GM10266 (cell line): ENCODE measurements at regions not wholly inside any gene's neighbourhood (a gene's known extent, or its start where the extent isn't known, plus 50 kb on each side); places are given as distances from the start of the nearest gene placed in this dataset.

ENCODE experiments used
- DNase-seq: peaks from one replicate; pipeline ENCODE4 v3.0.0; 2012; ENCODE audit errors: extremely low spot score
- CTCF ChIP-seq: IDR thresholded peaks from 2 replicates; pipeline ENCODE4 v1.5.1; 2012; ENCODE audit warnings: mild to moderate bottlenecking, low read depth; ENCODE audit not compliant: control insufficient read depth, insufficient read depth; ENCODE audit errors: missing control alignments

DNA sequence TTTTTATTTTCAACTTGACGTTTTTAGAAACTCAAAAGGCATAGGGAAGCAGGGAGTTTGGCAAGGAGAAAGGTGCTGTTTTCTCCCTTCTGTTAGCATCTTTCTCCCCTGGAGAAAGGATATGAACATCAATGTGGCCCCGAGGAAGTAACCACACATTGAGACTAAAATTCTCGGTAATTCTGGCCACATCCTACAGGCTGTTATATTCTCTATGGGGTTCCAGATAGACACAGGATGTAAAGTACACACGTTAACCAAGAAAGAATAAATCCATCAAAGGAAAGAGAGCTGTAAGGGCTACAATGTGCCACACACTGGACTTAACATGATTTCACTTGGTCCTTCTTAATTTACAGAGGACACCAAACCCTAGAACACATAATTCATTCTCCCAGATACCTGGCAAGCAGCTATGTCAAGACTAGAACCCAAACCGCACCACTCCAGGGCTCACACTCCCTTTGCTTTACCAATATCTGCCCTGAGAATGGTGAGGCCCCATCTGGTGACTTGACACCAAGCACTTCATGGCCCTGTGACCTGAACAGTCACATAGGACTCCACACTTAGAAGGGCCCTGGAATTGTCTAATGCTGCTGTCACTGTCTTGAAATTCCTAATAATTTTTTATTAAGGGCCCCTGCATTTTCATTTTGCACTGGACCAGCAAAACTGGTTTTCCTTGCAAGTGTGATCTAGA, 73.9 kb downstream of the PRLHR start:
- TF ChIP-seq CTCF = no peak
- DNase-seq = no peak

GRCh38 chr10:118520116-118520742, 75.2 kb downstream of the PRLHR start:
- no peak for TF ChIP-seq CTCF
- no peak for DNase-seq

DNA sequence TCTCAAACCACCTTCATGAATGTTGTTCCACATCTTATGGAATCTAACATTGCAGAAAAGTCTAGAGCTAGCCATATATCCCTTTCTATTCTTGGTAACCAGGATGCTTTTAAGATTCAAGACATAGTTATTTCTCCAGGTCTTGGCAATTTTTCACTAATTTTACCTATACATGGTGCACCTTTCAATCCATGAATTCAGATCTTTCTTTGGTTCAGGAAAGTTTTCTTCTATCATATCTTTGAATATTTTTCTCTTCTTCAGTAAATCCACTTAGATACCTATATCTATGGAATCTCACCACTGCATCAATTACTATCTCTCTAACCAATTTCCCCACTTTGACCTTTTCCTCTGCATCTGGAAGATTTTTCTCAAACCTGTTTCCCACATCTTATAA, 77.4 kb downstream of the PRLHR start:
- DNase-seq = no peak
- TF ChIP-seq CTCF = no peak

- no peak for DNase-seq
- TF ChIP-seq CTCF = no peak
Observed at GRCh38 chr10:118516716-118517115, 78.7 kb downstream of the PRLHR start.

DNA sequence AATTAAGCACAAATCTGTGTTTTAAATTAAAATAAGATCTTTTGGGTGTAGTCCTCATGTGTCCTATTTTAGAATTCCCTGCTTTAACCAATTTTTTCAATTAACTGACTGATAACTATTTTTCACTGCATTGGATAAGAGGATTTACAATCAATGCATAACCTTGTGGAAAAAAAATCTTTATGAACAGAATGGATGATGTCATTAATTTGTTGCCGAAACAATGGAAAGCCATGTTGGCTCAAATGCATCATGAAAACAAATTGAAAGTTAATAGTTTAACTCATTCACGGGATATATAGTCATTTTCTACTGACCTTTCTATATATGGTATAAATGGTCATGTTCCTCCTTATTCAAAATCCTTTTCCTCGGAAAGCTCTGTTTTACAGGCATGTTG, 82.3 kb downstream of the PRLHR start:
- TF ChIP-seq CTCF = no peak
- no peak for DNase-seq

GRCh38 chr10:118511711-118512110, 83.7 kb downstream of the PRLHR start:
- TF ChIP-seq CTCF = no peak
- DNase-seq = no peak

- TF ChIP-seq CTCF = no peak
- DNase-seq = no peak
Observed at GRCh38 chr10:118508863-118509262, 86.6 kb downstream of the PRLHR start.
